ENCODE measurements at regions not wholly inside any gene's neighbourhood (a gene's known extent, or its start where the extent isn't known, plus 50 kb on each side); places are given as distances from the start of the nearest gene placed in this dataset.

GRCh38 chr3:132119531-132119930 is 84.7 kb upstream of the CPNE4 start:
- TF ChIP-seq FOXM1 (IDR thresholded peaks at IDR 0.05; ENCODE audit: borderline replicate concordance, low read depth): no peak
- no peak for TF ChIP-seq RAD21 (IDR thresholded peaks at IDR 0.05; ENCODE audit: low read depth)
- TF ChIP-seq YY1 (IDR thresholded peaks at IDR 0.05; ENCODE audit: low read depth): no peak
- TF ChIP-seq CEBPB (IDR thresholded peaks at IDR 0.05): no peak
- no peak for TF ChIP-seq EGR1 (IDR thresholded peaks at IDR 0.05)
- no peak for TF ChIP-seq CREB1 (IDR thresholded peaks at IDR 0.05; ENCODE audit: low read depth)
- TF ChIP-seq MAX (IDR thresholded peaks at IDR 0.05): no peak
- TF ChIP-seq TAF1 (IDR thresholded peaks at IDR 0.05; ENCODE audit: low read depth): no peak
- TF ChIP-seq EP300 (IDR thresholded peaks at IDR 0.05; ENCODE audit: borderline replicate concordance): no peak
- TF ChIP-seq REST (IDR thresholded peaks at IDR 0.05; ENCODE audit: low read depth): no peak
- no peak for TF ChIP-seq TCF12 (IDR thresholded peaks at IDR 0.05; ENCODE audit: low read depth)
- no peak for TF ChIP-seq ZBTB7A (IDR thresholded peaks at IDR 0.05; ENCODE audit: low read depth)
- TF ChIP-seq TEAD4 (IDR thresholded peaks at IDR 0.05): no peak
- TF ChIP-seq, protein P1, sequence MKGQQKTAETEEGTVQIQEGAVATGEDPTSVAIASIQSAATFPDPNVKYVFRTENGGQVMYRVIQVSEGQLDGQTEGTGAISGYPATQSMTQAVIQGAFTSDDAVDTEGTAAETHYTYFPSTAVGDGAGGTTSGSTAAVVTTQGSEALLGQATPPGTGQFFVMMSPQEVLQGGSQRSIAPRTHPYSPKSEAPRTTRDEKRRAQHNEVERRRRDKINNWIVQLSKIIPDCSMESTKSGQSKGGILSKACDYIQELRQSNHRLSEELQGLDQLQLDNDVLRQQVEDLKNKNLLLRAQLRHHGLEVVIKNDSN (IDR thresholded peaks at IDR 0.05): no peak
- no peak for TF ChIP-seq NFIC (IDR thresholded peaks at IDR 0.05)

GRCh38 chr3:132124096-132124495 is 89.3 kb upstream of the CPNE4 start:
- TF ChIP-seq EP300 (IDR thresholded peaks at IDR 0.05; ENCODE audit: borderline replicate concordance): no peak
- no peak for TF ChIP-seq CEBPB (IDR thresholded peaks at IDR 0.05)
- TF ChIP-seq FOXM1 (IDR thresholded peaks at IDR 0.05; ENCODE audit: borderline replicate concordance, low read depth): no peak
- TF ChIP-seq NFIC (IDR thresholded peaks at IDR 0.05): no peak
- no peak for TF ChIP-seq MAX (IDR thresholded peaks at IDR 0.05)
- TF ChIP-seq YY1 (IDR thresholded peaks at IDR 0.05; ENCODE audit: low read depth): no peak
- no peak for TF ChIP-seq EGR1 (IDR thresholded peaks at IDR 0.05)
- TF ChIP-seq, protein P1 (IDR thresholded peaks at IDR 0.05): no peak
- TF ChIP-seq ZBTB7A (IDR thresholded peaks at IDR 0.05; ENCODE audit: low read depth): no peak
- no peak for TF ChIP-seq TAF1 (IDR thresholded peaks at IDR 0.05; ENCODE audit: low read depth)
- TF ChIP-seq TCF12 (IDR thresholded peaks at IDR 0.05; ENCODE audit: low read depth): no peak
- no peak for TF ChIP-seq CREB1 (IDR thresholded peaks at IDR 0.05; ENCODE audit: low read depth)

DNA sequence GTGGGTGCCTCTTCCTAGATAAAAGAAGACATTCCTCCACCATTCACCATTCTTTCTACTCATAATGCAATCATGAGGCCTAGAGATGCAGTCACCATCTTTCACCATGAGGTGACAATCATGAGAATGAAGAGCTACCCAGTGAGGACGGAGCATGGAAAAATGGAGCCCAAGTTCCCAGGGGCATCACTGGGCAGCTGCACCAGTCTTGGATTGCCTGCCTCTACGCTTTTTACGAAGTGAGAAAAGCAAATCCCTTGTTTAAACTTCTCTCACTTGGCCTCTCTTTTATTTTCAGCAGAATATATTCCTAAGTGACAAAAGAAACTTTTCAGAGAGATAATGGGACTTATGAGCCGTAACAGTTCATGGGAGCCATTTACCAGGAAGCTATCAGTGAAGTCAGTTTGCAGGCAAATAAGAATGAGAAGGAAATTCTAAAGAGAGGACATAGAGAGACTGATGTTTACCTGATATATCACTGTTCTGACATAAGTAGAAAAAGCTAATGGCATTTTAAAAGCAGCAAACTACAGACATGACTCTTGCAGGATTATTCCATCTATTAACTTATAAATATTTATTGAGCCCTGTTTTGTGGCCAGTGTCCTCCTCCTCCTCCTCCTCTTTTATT is 90.0 kb upstream of the CPNE4 start:
- TF ChIP-seq CREB1 (IDR thresholded peaks at IDR 0.05; ENCODE audit: low read depth) (no peak), MAX (IDR thresholded peaks at IDR 0.05) (no peak), ZBTB7A (IDR thresholded peaks at IDR 0.05; ENCODE audit: low read depth) (no peak), CEBPB (IDR thresholded peaks at IDR 0.05) (no peak), TEAD4 (IDR thresholded peaks at IDR 0.05) (no peak)

DNA sequence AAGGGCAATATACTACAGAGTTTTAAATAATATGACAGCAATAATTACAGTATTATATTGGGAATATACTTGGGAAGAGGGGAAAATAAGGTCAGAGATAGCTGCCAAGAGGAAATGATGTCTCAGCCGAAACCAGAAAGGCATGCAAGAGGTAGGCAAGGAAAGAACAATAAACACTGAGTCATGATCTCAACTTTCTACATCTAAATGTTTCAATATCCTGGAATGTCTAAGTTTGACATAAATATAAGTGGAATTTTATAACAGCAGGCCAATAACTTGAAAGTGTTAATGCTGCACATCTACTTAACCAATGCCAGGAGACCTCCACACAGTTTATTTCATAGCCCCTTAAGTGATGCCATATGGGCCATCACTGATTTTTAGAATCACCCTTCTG is 99.8 kb upstream of the CPNE4 start:
- no peak for TF ChIP-seq TCF12 (IDR thresholded peaks at IDR 0.05; ENCODE audit: low read depth)
- no peak for TF ChIP-seq CREB1 (IDR thresholded peaks at IDR 0.05; ENCODE audit: low read depth)
- TF ChIP-seq TAF1 (IDR thresholded peaks at IDR 0.05; ENCODE audit: low read depth): no peak
- TF ChIP-seq, protein P1 (IDR thresholded peaks at IDR 0.05): no peak
- TF ChIP-seq CEBPB (IDR thresholded peaks at IDR 0.05): no peak
- no peak for TF ChIP-seq TEAD4 (IDR thresholded peaks at IDR 0.05)
- TF ChIP-seq REST (IDR thresholded peaks at IDR 0.05; ENCODE audit: low read depth): no peak
- TF ChIP-seq EP300 (IDR thresholded peaks at IDR 0.05; ENCODE audit: borderline replicate concordance): no peak
- TF ChIP-seq RAD21 (IDR thresholded peaks at IDR 0.05; ENCODE audit: low read depth): no peak
- TF ChIP-seq FOXM1 (IDR thresholded peaks at IDR 0.05; ENCODE audit: borderline replicate concordance, low read depth): no peak
- no peak for TF ChIP-seq MAX (IDR thresholded peaks at IDR 0.05)
- TF ChIP-seq YY1 (IDR thresholded peaks at IDR 0.05; ENCODE audit: low read depth): no peak
- no peak for TF ChIP-seq NFIC (IDR thresholded peaks at IDR 0.05)

Data from Ishikawa (cell line).